ENCODE measurements at regions not wholly inside any gene's neighbourhood (a gene's known extent, or its start where the extent isn't known, plus 50 kb on each side); places are given as distances from the start of the nearest gene placed in this dataset.

- Histone ChIP-seq H3K4me1 (ENCODE audit: insufficient read depth, low read length) (no peaks in the 10 kb centered on the region), H2AFZ (ENCODE audit: low read length) (no peak overlapping the region), H3K4me3 (ENCODE audit: insufficient read depth, low read length) (no peak overlapping the region), H3K27ac (ENCODE audit: low read depth, low read length) (no peak overlapping the region), H3K79me2 (ENCODE audit: insufficient read depth, low read length) (no peaks in the 10 kb centered on the region), H4K20me1 (ENCODE audit: insufficient read depth, low read length) (no peaks in the 10 kb centered on the region), H3K36me3 (ENCODE audit: insufficient read depth, low read length) (no peaks in the 10 kb centered on the region), H3K27me3 (ENCODE audit: insufficient read depth, low read length) (no peaks in the 10 kb centered on the region), H3K9me3 (ENCODE audit: low read depth, low read length) (no peaks in the 10 kb centered on the region), H3K4me2 (ENCODE audit: insufficient read depth, low read length) (no peak overlapping the region)
- no peak for DNase-seq (ENCODE audit: insufficient read length, low spot score, missing footprints)
- no peak for TF ChIP-seq CTCF (IDR thresholded peaks at IDR 0.05; ENCODE audit: extremely low read depth, low read depth, low read length)
These were observed 352.9 kb upstream of the OR4E1 start for GRCh38 chr14:22026527-22026926.

- H3K4me2 ChIP-seq (ENCODE audit: insufficient read depth, low read length): no peak overlapping the region
- H3K79me2 ChIP-seq (ENCODE audit: insufficient read depth, low read length): no peaks in the 10 kb centered on the region
- H3K9me3 ChIP-seq (ENCODE audit: low read depth, low read length): no peaks in the 10 kb centered on the region
- no peaks in the 10 kb centered on the region for H3K36me3 ChIP-seq (ENCODE audit: insufficient read depth, low read length)
- H3K27me3 ChIP-seq (ENCODE audit: insufficient read depth, low read length): no peaks in the 10 kb centered on the region
- H3K4me1 ChIP-seq (ENCODE audit: insufficient read depth, low read length): no peaks in the 10 kb centered on the region
- DNase-seq (ENCODE audit: insufficient read length, low spot score, missing footprints): no peak
- no peaks in the 10 kb centered on the region for H4K20me1 ChIP-seq (ENCODE audit: insufficient read depth, low read length)
- no peak overlapping the region for H3K4me3 ChIP-seq (ENCODE audit: insufficient read depth, low read length)
- no peak for TF ChIP-seq CTCF (IDR thresholded peaks at IDR 0.05; ENCODE audit: extremely low read depth, low read depth, low read length)
- H2AFZ ChIP-seq (ENCODE audit: low read length): no peak overlapping the region
- no peak overlapping the region for H3K27ac ChIP-seq (ENCODE audit: low read depth, low read length)
These were observed 352.3 kb upstream of the OR4E1 start for GRCh38 chr14:22025879-22026278.

GRCh38 chr14:22024137-22024536 is 350.5 kb upstream of the OR4E1 start:
- Histone ChIP-seq H3K9me3 (ENCODE audit: low read depth, low read length) (no peaks in the 10 kb centered on the region), H2AFZ (ENCODE audit: low read length) (no peak overlapping the region), H3K27me3 (ENCODE audit: insufficient read depth, low read length) (no peaks in the 10 kb centered on the region), H4K20me1 (ENCODE audit: insufficient read depth, low read length) (no peaks in the 10 kb centered on the region), H3K36me3 (ENCODE audit: insufficient read depth, low read length) (no peaks in the 10 kb centered on the region), H3K27ac (ENCODE audit: low read depth, low read length) (no peak overlapping the region), H3K4me1 (ENCODE audit: insufficient read depth, low read length) (no peaks in the 10 kb centered on the region), H3K4me3 (ENCODE audit: insufficient read depth, low read length) (no peak overlapping the region), H3K79me2 (ENCODE audit: insufficient read depth, low read length) (no peaks in the 10 kb centered on the region), H3K4me2 (ENCODE audit: insufficient read depth, low read length) (no peak overlapping the region)
- TF ChIP-seq CTCF (IDR thresholded peaks at IDR 0.05; ENCODE audit: extremely low read depth, low read depth, low read length): no peak
- no peak for DNase-seq (ENCODE audit: insufficient read length, low spot score, missing footprints)

GRCh38 chr14:22018890-22019289 is 345.3 kb upstream of the OR4E1 start:
- Histone ChIP-seq H3K4me1 (ENCODE audit: insufficient read depth, low read length) (no peaks in the 10 kb centered on the region), H3K79me2 (ENCODE audit: insufficient read depth, low read length) (no peaks in the 10 kb centered on the region), H2AFZ (ENCODE audit: low read length) (no peak overlapping the region), H3K36me3 (ENCODE audit: insufficient read depth, low read length) (no peaks in the 10 kb centered on the region), H3K4me2 (ENCODE audit: insufficient read depth, low read length) (no peak overlapping the region), H4K20me1 (ENCODE audit: insufficient read depth, low read length) (no peaks in the 10 kb centered on the region), H3K9me3 (ENCODE audit: low read depth, low read length) (no peaks in the 10 kb centered on the region), H3K27me3 (ENCODE audit: insufficient read depth, low read length) (no peaks in the 10 kb centered on the region), H3K27ac (ENCODE audit: low read depth, low read length) (no peak overlapping the region), H3K4me3 (ENCODE audit: insufficient read depth, low read length) (no peak overlapping the region)
- DNase-seq (ENCODE audit: insufficient read length, low spot score, missing footprints): no peak
- TF ChIP-seq CTCF (IDR thresholded peaks at IDR 0.05; ENCODE audit: extremely low read depth, low read depth, low read length): no peak

Data from osteoblast (primary cell).